GM19438 (cell line): ENCODE measurements at regions not wholly inside any gene's neighbourhood (a gene's known extent, or its start where the extent isn't known, plus 50 kb on each side); places are given as distances from the start of the nearest gene placed in this dataset.
"Not testable (repeated sequence)": the region's sequence is repeated elsewhere in the genome, so short reads cannot be mapped to it uniquely, and the experiment has no call there.

Source experiments
- ATAC-seq: cut with Tn5 transposase; IDR thresholded peaks from one replicate; pipeline ENCODE4 v1.9.1; 2021; ENCODE audit warnings: low read depth; ENCODE audit not compliant: unreplicated experiment

GRCh38 chr12:97616946-97617345 lies 154.3 kb downstream of the RMST start:
- no peak for ATAC-seq

- no peak for ATAC-seq
These were observed 166.4 kb downstream of the RMST start for GRCh38 chr12:97628962-97629361.

- ATAC-seq, result no peak
These were observed 166.8 kb downstream of the RMST start for GRCh38 chr12:97629382-97629781.

- no peak for ATAC-seq
These were observed 167.8 kb downstream of the RMST start for GRCh38 chr12:97630356-97630755.

- no peak for ATAC-seq
These were observed 168.3 kb downstream of the RMST start for GRCh38 chr12:97630875-97631274.

GRCh38 chr12:97637770-97638169 lies 175.2 kb downstream of the RMST start:
- no peak for ATAC-seq

- ATAC-seq, result no peak
These were observed 176.1 kb downstream of the RMST start for GRCh38 chr12:97638739-97639138.

- ATAC-seq, result no peak
These were observed 177.1 kb downstream of the RMST start for GRCh38 chr12:97639702-97640101.

GRCh38 chr12:97640826-97641225 lies 178.2 kb downstream of the RMST start:
- ATAC-seq, result no peak

- ATAC-seq, result no peak
These were observed 180.3 kb downstream of the RMST start for GRCh38 chr12:97642911-97643310.

- no peak for ATAC-seq
These were observed 181.3 kb downstream of the RMST start for GRCh38 chr12:97643924-97644323.

GRCh38 chr12:97645726-97646125 lies 183.1 kb downstream of the RMST start:
- no peak for ATAC-seq

GRCh38 chr12:97647142-97647541 lies 184.5 kb downstream of the RMST start:
- ATAC-seq, result no peak

GRCh38 chr12:97650242-97650641 lies 187.6 kb downstream of the RMST start:
- ATAC-seq, result no peak

- ATAC-seq, result not testable (repeated sequence)
These were observed 193.9 kb downstream of the RMST start for GRCh38 chr12:97656548-97656947.

GRCh38 chr12:97659117-97659880 lies 196.7 kb downstream of the RMST start:
- ATAC-seq, result no peak

- ATAC-seq, result no peak
These were observed 203.7 kb downstream of the RMST start for GRCh38 chr12:97666263-97666662.

- no peak for ATAC-seq
These were observed 210.3 kb downstream of the RMST start for GRCh38 chr12:97672870-97673269.

GRCh38 chr12:97680751-97681150 lies 218.1 kb downstream of the RMST start:
- no peak for ATAC-seq

GRCh38 chr12:97681612-97682504 lies 219.3 kb downstream of the RMST start:
- ATAC-seq, result no peak

- no peak for ATAC-seq
These were observed 222.8 kb downstream of the RMST start for GRCh38 chr12:97685360-97685759.

GRCh38 chr12:97701901-97702300 lies 239.3 kb downstream of the RMST start:
- no peak for ATAC-seq
